NOMO-1 treated with dmso at 0.1 percent for 144 hours (cell line): ENCODE measurements at regions not wholly inside any gene's neighbourhood (a gene's known extent, or its start where the extent isn't known, plus 50 kb on each side); places are given as distances from the start of the nearest gene placed in this dataset.
"Not testable (repeated sequence)": the region's sequence is repeated elsewhere in the genome, so short reads cannot be mapped to it uniquely, and the experiment has no call there.

Source experiments
- DNase-seq: peaks from one replicate; lab custom pipeline; 2025; ENCODE audit not compliant: unreplicated experiment; lab: John Stamatoyannopoulos, UW

GRCh38 chr2:209145220-209145691, 278.6 kb upstream of the MAP2 start:
- DNase-seq: not testable (repeated sequence)

GRCh38 chr2:209145941-209146681, 277.7 kb upstream of the MAP2 start:
- peak; percentile 29 for DNase-seq

DNA sequence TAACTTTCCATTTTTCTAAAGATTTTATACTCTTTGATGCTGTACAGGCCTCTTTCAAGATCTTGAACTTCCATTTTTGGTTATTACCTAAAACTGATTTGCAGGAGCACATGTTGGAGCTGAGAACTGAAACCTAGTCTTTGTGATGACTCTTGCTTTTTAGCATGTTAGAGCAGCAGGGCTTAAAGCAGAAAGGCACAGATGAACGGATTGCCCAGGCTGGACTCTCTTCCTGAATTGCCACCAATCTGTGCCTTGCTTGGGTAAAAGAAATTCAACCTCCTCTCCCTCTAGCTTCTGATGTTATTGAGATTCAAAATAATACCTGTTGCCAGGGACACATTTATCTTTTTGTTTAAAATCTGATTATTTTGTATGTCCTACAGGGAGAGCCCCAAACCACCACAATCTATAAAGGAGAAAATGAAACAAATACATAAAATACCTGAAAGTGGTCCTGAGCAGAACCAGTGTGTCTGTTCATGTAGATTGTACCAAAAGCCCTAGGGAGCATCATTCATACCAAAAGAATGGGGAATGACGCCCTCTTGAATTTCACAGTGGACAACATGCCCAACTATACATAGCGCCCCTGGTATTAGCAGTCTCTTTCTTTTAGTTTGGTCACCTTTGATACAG, 277.0 kb upstream of the MAP2 start:
- peak; percentile 29 for DNase-seq

- no peak for DNase-seq
These were observed 275.9 kb upstream of the MAP2 start for GRCh38 chr2:209147981-209148380.

DNA sequence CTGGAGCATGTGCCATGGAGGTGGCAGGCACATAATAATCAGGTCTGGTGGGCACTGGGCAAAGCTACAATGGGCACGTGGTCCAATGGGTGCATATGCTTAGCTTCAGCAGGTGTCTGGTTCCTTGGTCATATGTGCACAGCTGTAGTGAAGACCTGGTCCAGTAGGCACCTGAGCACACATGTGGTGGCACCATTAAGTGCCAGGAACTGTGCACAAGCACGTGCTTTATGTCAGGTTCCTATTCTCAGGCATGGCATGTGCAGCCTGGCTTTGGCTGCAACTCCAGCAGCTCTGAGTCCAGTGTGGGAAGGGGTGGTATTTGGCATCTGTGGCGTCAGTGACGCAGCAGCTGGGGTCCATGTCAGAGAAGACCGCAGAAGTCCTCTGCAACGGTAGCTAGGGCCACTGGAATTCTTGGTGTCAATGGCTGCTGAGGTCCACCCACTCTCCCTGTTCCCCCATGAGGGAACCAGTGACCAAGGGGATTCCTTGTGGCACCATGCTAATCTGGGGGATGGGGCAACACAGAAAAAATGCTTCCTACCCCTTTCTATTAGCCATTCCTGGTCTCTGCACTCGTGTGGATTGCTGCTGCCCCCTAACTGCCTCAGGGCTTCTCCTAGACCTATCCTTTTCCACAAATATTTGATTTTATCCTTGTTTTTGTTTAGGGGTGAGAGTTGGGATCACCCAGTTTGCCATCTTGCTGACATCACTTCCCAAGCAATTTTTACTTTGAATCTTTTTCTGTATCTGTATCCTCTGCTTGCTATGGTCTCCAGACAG, 262.9 kb upstream of the MAP2 start:
- no peak for DNase-seq

DNA sequence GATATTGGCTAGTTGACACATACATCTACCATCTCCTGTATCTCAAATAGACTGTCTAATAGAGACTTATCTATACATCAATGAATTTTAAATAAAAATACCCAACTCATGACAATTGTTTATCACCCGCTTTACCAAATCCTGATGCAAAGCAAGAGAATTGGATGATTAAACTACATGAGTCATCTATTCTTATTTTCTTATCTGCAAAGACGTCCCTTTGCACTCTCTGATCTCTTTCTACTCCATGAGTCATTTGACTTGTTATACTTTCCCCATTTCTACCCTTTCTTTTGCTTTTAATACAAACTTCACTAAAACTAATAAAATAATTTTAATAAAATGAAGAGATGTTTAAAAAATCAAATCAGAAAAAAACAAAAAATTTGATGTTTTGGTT, 261.7 kb upstream of the MAP2 start:
- DNase-seq: no peak

- no peak for DNase-seq
These were observed 241.9 kb upstream of the MAP2 start for GRCh38 chr2:209181984-209182383.

DNA sequence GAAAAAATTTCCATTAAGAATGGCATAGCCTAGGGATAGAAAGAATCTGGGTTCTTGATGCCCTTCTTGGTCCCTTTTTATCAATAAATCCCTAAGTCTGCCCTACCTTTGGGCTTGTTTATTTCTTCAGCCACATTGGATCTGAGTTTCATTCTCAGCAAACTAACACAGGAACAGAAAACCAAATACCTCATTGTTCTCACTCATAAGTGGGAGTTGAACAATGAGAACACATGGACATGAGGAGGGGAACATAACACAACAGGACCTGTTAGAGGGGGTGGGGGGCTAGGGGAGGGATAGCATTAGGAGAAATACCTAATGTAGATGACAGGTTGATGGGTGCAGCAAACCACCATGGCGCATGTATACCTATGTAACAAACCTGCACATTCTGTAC, 237.0 kb upstream of the MAP2 start:
- DNase-seq: not testable (repeated sequence)

DNA sequence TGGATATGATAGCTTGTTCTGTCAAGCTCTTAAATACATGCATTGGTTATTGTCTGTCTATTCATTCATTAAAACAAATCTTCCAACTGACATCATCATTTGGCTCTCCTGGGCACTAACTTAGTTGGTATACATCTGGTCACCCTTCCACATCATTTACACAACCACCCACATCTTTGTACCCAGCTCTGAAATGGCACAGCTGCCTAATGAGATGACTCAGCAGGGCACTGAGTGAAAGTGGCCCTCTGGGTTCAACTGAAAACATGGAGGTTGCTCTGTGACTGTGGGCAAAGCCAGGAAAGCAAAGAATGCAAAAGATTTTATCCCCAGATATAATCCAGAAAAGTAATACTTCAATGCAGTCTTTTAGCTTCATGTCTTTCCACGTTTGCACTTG, 234.0 kb upstream of the MAP2 start:
- no peak for DNase-seq

GRCh38 chr2:209191139-209191538, 232.7 kb upstream of the MAP2 start:
- DNase-seq: no peak

DNA sequence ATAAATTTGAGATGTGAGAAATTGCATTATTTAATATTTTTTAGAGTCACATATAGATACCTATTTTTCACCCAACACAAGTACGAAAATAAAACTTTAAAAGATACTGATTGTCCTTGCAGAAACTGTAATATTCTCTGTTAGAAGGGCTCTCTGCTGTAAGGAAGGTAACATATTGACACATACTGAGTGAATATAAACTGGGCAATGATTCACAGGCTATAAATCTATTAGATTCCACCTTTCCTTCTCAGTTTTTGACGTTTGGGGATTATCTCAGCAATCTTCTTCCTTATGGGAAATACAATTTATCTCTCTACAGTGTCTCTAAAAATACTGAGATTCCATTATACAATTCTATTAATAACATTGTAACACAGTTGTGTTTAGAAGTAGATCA, 229.1 kb upstream of the MAP2 start:
- no peak for DNase-seq

DNA sequence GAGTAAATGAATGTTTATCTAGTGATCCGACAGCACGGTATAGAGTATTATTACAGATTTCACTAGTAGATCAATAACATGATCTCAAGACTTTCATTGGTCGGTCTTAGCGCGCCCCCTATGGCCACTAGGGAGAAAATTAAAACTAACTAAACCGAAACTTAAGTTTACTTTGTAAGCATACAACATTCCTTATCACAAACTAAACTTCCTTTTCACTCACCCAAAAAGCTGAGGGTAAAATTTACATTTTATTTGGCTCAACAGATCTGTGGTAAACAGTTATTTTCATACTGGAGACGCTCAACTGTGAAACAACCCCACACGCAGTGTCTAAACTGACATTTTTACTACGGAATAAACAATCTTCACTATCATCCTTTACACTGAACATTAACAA, 215.6 kb upstream of the MAP2 start:
- peak; percentile 1 for DNase-seq

DNA sequence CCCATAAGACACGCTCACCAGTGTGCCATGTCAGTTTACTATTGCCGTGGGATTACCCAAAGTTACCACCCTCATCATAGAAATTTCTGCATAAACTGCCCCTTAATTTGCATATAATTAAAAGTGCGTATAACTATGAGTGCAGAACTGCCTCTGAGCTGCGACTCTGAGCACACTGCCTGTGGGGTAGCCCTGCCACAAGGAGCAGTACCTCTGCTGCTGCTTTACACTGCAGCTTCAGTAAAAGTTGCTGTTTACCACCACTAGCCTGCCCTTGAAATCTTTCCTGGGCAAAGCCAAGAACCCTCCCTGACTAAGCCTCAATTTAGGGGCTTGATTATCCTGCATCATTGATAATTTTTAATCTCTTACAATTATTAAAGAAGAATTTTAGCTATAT, 213.9 kb upstream of the MAP2 start:
- DNase-seq: no peak

- DNase-seq: no peak
These were observed 193.3 kb upstream of the MAP2 start for GRCh38 chr2:209230560-209230959.

- no peak for DNase-seq
These were observed 187.5 kb upstream of the MAP2 start for GRCh38 chr2:209236377-209236776.

DNA sequence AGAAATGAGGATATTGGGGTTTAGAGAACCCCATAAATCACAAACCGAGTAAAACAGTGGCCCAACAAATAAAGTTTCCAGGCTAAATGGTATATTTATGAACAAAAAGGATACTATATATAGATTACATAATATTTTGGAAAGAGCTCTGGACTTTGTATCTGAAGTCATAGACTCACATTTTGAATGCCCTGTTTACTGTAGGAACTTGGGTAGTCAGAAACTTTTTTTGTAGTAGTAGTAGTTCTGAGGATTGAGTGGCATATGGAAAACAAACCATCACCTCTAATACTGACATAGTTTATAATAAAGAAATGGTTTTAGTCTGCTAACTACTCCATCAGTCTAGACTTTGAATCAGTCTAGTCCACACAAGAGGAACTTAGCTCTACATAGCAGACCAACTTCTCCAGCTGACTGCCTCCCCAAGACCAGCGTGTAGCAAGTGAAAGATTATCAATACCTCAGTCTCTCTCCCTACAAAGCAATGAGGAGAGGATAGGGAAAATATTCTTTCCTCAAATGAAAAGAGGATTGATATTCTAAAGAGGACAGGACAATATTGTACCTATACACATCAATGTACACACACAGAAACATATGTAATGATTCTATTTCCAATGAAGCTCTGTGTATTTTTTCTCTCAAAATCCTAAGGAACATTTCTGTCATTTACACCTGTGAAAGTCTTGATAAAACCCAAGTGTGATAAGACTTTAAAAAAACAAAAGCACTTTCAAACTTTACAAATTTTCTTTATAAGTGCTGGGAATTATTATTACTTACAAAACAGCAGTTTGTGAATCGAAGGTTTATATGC, 184.9 kb upstream of the MAP2 start:
- DNase-seq: no peak

DNA sequence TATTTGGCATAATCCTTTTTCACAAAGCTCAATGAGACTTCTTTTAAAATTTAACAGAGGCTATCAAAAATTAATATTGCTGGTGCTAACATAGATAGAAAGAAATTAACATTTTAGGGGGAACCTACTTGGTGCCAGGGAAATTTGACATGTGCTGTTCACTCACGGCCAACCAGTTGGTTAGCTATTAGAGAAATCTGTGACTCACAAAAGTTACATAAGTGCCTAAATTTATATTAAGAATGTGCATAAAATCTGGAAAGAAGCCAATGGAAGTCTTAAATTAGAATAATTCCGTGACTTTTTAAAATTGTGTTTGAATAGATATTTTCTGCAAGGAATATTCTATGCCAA, 184.3 kb upstream of the MAP2 start:
- no peak for DNase-seq

GRCh38 chr2:209240204-209240603, 183.6 kb upstream of the MAP2 start:
- no peak for DNase-seq

GRCh38 chr2:209253544-209253943, 170.3 kb upstream of the MAP2 start:
- DNase-seq: no peak

DNA sequence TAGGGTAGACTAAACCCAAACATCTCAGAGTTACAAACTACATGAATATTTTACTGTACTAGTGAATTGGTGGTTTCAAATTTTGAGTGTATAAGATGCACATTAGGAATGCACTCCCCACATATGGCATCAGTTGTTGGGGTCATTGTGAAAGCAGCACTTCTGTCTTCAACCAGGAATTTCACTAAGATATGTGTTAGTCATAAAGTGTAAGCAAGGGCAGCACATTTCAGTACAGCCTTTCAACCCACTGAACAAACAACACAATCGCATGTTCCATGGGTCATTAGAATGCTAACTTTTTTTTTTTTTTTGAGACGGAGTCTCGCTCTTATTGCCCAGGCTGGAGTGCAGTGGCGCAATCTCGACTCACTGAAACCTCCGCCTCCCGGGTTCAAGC, 164.1 kb upstream of the MAP2 start:
- no peak for DNase-seq

- DNase-seq: no peak
These were observed 163.6 kb upstream of the MAP2 start for GRCh38 chr2:209260281-209260680.
